GM18909 (cell line): ENCODE measurements at regions not wholly inside any gene's neighbourhood (a gene's known extent, or its start where the extent isn't known, plus 50 kb on each side); places are given as distances from the start of the nearest gene placed in this dataset.

Experiments used
- ATAC-seq: cut with Tn5 transposase; IDR thresholded peaks from one replicate; pipeline ENCODE4 v1.9.1; 2021; ENCODE audit warnings: mild to moderate bottlenecking; ENCODE audit not compliant: unreplicated experiment, poor library complexity

GRCh38 chr6:56692523-56693245, 50.0 kb upstream of the DST start:
- no peak for ATAC-seq
